SK-N-DZ (cell line): ENCODE measurements at regions not wholly inside any gene's neighbourhood (a gene's known extent, or its start where the extent isn't known, plus 50 kb on each side); places are given as distances from the start of the nearest gene placed in this dataset.

ENCODE experiments used
- DNase-seq: peaks from one replicate; pipeline ENCODE4 v3.0.0-alpha.2; 2015; ENCODE audit warnings: low spot score

- no peak for DNase-seq
Measured at GRCh38 chr20:47870475-47870874, 85.2 kb upstream of the SULF2 start.

GRCh38 chr20:47868744-47869143 lies 83.5 kb upstream of the SULF2 start:
- no peak for DNase-seq

GRCh38 chr20:47868236-47868635 lies 83.0 kb upstream of the SULF2 start:
- no peak for DNase-seq

- no peak for DNase-seq
Measured at GRCh38 chr20:47867831-47868230, 82.5 kb upstream of the SULF2 start.

- no peak for DNase-seq
Measured at GRCh38 chr20:47866480-47866879, 81.2 kb upstream of the SULF2 start.

GRCh38 chr20:47865912-47866311 lies 80.6 kb upstream of the SULF2 start:
- no peak for DNase-seq

GRCh38 chr20:47865451-47865850 lies 80.2 kb upstream of the SULF2 start:
- DNase-seq, result no peak

- DNase-seq, result no peak
Measured at GRCh38 chr20:47863981-47864380, 78.7 kb upstream of the SULF2 start.

GRCh38 chr20:47863315-47863965 lies 78.2 kb upstream of the SULF2 start:
- DNase-seq, result no peak

- DNase-seq, result peak; percentile 93
Measured at GRCh38 chr20:47862574-47863240, 77.4 kb upstream of the SULF2 start.

- DNase-seq, result no peak
Measured at GRCh38 chr20:47861116-47861515, 75.8 kb upstream of the SULF2 start.

- no peak for DNase-seq
Measured at GRCh38 chr20:47860049-47860830, 75.0 kb upstream of the SULF2 start.

- DNase-seq, result no peak
Measured at GRCh38 chr20:47859278-47859677, 74.0 kb upstream of the SULF2 start.

GRCh38 chr20:47857569-47858464 lies 72.5 kb upstream of the SULF2 start:
- DNase-seq, result peak; percentile 72

- DNase-seq, result no peak
Measured at GRCh38 chr20:47857187-47857568, 71.9 kb upstream of the SULF2 start.

- no peak for DNase-seq
Measured at GRCh38 chr20:47855799-47856198, 70.5 kb upstream of the SULF2 start.

GRCh38 chr20:47854687-47855212 lies 69.5 kb upstream of the SULF2 start:
- peak; percentile 57 for DNase-seq

GRCh38 chr20:47851774-47852173 lies 66.5 kb upstream of the SULF2 start:
- no peak for DNase-seq

GRCh38 chr20:47850146-47850545 lies 64.9 kb upstream of the SULF2 start:
- DNase-seq, result no peak

GRCh38 chr20:47849596-47849995 lies 64.3 kb upstream of the SULF2 start:
- DNase-seq, result no peak

- no peak for DNase-seq
Measured at GRCh38 chr20:47849006-47849405, 63.7 kb upstream of the SULF2 start.
